GM19238 (cell line): ENCODE measurements at regions not wholly inside any gene's neighbourhood (a gene's known extent, or its start where the extent isn't known, plus 50 kb on each side); places are given as distances from the start of the nearest gene placed in this dataset.
"Not testable (repeated sequence)": the region's sequence is repeated elsewhere in the genome, so short reads cannot be mapped to it uniquely, and the experiment has no call there.

ENCODE experiments used
- DNase-seq: peaks from one replicate; pipeline ENCODE4 v3.0.0; 2011; ENCODE audit warnings: low spot score; ENCODE audit not compliant: insufficient read length

GRCh38 chr3:39558775-39559306 is 91.4 kb downstream of the MOBP start:
- no peak for DNase-seq

GRCh38 chr3:39559543-39559942 is 92.1 kb downstream of the MOBP start:
- no peak for DNase-seq

- DNase-seq, result no peak
Measured at GRCh38 chr3:39568508-39568907, 101.0 kb downstream of the MOBP start.

- DNase-seq, result no peak
Measured at GRCh38 chr3:39569095-39569494, 101.6 kb downstream of the MOBP start.

DNA sequence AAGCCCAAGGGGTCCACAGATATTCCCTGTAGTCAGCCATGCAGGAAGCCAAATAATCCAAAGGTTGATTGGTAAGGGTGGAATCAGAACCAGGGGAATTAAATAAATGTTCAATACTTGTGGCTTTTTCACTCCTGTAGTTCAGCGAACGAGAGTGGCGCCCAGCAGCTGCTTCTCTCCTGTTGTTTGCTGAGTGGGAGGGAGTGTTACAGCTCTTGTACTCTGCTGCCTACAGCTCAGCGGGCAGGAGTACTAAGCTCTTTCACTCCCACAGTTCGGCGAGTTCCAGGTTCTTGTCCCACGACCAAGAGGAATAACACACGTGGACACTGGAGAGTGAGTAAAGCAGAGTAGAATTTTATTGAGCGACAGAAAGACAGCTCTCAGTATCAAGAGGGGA is 105.9 kb downstream of the MOBP start:
- no peak for DNase-seq

DNA sequence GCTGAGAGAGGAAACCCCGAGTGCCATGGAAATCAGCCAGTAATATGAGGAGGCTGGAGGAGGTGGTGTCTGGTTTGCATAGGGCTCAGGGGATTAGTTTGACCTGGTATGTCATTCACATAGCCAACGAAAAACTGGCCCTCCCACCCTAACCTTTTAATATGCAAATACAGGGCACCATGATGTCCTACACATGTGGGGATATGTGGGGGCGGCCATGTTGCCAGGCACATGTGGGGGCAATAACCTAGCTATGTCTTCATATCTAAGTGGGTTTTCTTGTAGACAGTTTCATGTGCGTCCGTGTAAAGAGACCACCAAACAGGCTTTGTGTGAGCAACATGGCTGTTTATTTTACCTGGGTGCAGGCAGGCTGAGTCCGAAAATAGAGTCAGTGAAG is 110.1 kb downstream of the MOBP start:
- DNase-seq, result no peak

DNA sequence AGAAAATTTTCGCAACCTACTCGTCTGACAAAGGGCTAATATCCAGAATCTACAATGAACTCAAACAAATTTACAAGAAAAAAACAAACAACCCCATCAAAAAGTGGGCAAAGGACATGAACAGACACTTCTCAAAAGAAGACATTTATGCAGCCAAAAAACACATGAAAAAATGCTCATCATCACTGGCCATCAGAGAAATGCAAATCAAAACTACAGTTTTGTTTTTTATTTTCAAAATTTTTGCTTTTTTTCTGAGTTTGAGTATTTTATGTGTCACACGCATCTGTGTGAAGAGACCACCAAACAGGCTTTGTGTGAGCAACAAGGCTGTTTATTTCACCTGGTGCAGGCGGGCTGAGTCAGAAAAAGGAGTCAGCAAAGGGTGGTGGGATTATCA is 118.7 kb downstream of the MOBP start:
- not testable (repeated sequence) for DNase-seq

GRCh38 chr3:39587113-39587512 is 119.6 kb downstream of the MOBP start:
- no peak for DNase-seq

- DNase-seq, result no peak
Measured at GRCh38 chr3:39590806-39591205, 123.3 kb downstream of the MOBP start.

DNA sequence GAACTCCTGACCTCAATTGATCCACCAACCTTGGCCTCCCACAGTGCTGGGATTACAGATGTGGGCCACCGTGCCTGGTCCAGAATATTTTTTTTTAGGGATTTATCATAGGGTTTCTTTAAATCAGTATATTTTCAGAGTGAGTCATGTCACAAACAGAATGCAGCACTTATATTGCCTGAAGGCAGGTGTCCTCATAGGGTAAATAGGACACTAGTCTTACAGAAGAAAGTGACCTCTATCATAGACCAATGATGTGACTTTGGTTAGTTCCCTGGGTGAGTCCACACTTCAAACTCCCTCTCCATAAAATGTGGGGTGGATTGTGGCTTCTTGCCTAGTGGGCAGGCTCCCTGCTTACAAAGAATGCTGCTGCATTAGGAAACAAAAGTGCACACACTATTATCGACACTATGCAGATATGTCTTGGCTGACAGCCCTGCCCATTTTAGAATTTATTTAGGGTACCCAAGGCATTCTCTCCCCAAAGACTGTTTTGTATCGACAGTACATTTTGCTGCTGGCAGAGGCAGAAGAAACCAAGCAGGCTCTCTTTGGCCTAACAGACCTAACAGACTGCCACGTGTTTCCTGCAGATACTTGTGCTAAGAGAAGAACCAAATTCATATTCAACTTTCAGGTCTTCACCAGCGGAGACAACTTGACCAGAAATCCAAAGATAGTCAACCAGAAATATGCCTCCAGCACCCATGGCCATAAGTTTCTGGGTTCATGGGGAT is 125.0 kb downstream of the MOBP start:
- no peak for DNase-seq

- no peak for DNase-seq
Measured at GRCh38 chr3:39593341-39593740, 125.9 kb downstream of the MOBP start.

- no peak for DNase-seq
Measured at GRCh38 chr3:39601241-39601640, 133.8 kb downstream of the MOBP start.

DNA sequence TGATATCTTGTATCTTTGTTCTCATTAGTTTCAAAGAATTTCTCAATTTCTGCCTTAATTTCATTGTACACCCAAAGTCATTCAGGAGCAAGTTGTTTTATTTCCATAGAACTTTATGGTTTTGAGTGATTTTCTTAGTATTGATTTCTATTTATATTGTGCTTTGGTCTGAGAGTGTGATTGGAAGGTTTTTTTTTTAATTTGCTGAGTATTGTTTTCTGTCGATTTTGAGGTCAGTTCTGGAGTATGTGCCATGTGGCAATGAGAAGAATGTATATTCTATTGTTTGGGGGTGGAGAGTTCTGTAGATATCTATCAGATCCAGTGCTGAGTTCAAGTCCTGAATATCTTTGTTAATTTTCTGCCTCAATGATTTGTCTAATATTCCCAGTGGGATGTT is 138.4 kb downstream of the MOBP start:
- DNase-seq, result no peak

DNA sequence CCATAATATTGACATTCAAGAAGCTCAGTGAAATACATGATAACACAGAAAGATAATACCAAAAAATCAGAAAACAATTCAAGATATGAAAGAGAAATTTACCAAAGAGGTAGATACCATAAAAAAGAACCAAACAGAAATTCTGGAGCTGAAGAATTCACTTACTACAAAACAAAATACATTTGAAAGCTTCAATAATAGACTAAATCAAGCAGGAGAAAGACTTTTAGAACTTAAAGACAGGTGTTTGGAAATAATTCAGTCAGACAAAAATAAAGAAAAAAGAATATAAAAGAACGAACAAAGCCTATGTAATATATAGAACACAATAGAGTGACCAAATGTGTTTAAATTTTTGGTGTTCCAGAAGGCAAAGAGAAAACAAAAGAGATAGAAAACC is 158.7 kb downstream of the MOBP start:
- no peak for DNase-seq

- DNase-seq, result no peak
Measured at GRCh38 chr3:39631136-39631535, 163.7 kb downstream of the MOBP start.

- DNase-seq, result no peak
Measured at GRCh38 chr3:39637807-39638206, 170.3 kb downstream of the MOBP start.

- no peak for DNase-seq
Measured at GRCh38 chr3:39638301-39638700, 170.8 kb downstream of the MOBP start.

DNA sequence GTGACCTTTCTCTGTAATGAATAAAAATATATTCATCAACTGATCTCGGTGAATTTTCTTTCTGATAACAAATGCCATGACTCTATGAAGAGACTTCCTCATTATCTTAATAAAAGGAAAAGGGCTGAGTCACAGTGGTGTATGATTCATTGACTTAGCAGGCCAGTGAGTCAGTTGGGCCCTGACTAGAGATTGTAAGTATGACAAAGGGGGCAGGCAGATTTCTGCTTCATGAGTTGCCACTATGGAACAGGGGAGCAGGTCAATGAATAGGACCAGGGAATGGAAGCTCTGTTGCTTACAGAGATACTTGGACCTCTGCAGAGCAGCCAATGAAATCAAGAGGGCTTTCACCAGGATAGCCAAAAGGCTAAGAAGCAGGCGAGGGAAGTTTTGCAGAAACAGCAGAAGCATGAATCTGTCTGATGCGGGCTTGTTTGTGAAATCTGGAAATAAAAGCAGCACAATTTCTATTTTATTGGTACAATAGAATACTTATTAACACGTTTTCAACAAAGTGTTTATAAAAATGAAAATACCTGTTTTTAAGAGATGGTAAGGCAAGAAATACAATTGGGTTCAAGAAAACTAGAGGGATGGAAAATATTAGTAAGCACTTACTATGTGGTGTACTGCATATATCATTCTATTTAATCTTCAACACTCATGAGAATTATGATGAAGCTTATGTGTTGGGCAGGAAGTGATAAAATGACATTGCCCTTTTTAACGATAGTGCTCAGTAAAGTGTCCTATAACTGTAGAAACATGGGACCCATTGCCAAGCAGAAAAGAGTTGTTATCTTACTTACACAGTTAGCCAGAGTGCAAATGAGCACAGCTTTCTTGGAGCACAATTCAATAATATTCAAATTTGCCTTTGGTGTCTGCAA is 169.8 kb upstream of the MYRIP start:
- no peak for DNase-seq

GRCh38 chr3:39641274-39641673 is 168.1 kb upstream of the MYRIP start:
- DNase-seq, result no peak

- no peak for DNase-seq
Measured at GRCh38 chr3:39644176-39644575, 165.2 kb upstream of the MYRIP start.

DNA sequence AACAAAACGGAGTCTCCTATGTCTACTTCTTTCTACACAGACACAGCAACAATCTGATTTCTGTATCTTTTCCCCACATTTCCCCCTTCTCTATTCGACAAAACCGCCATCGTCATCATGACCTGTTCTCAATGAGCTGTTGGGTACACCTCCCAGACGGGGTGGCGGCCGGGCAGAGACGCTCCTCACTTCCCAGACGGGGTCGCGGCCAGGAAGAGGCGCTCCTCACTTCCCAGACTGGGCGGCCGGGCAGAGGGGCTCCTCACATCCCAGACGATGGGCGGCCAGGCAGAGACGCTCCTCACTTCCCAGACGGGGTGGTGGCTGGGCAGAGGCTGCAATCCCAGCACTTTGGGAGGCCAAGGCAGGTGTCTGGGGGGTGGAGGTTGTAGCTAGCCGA is 158.2 kb upstream of the MYRIP start:
- not testable (repeated sequence) for DNase-seq

DNA sequence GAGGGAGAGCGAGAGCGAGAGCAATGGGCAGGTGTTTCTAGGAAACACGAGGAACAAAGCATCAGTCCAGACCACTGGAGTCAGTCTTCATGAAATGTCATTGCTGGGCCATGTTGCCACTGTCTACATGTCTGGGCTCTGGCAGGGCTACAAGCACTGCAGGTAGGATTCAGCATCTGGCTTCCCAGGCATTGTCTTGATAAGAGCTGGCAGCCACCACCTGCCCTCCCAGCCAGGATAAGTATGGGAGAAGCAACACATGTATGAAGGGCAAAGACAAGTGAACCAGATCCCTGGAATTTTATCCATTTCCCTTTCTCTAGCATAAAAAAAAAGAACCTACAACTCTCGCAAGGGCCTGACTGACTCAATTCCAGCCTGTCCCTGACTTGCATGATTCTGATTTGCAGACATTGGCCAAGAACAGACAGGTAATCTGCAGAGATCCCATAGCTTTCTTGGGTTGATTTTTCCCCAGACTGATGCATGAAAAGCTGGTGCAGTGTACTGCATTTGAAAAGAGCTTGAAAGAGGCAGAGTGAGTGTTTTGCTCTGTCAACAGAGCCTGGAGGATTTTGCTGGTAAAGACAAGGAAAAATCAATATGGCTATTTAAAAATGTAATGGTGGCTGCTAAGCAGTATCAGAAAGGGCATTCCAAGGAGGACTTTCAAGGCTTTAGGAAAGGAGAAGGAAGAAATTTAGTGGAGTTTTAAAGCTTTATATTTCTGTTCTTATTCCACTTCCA is 157.2 kb upstream of the MYRIP start:
- no peak for DNase-seq
